B cell (primary cell): ENCODE measurements at regions not wholly inside any gene's neighbourhood (a gene's known extent, or its start where the extent isn't known, plus 50 kb on each side); places are given as distances from the start of the nearest gene placed in this dataset.
"Not testable (repeated sequence)": the region's sequence is repeated elsewhere in the genome, so short reads cannot be mapped to it uniquely, and the experiment has no call there.

Experiments
- ATAC-seq: fragments of 200-7000 bp; cut with Tn5 transposase; one replicate; pipeline ENCODE4 v1.10.0; 2021; ENCODE audit warnings: low read depth, mild to moderate bottlenecking, moderate number of reproducible peaks, moderate library complexity
- CTCF ChIA-PET: fragments of 350-600 bp; sonication (Branson Sonifier 250); formaldehyde crosslinking; loops from one replicate; lab custom pipeline; 2021; ENCODE audit warnings: antibody characterized with exemption, inconsistent platforms; lab: Charles Lee
- POLR2A ChIA-PET: fragments of 350-600 bp; sonication (Branson Sonifier 250); formaldehyde crosslinking; loops from one replicate; lab custom pipeline; 2021; ENCODE audit warnings: antibody characterized with exemption; lab: Charles Lee
- DNase-seq: peaks from one replicate; pipeline ENCODE4 v3.0.0; 2013
- H2AFZ ChIP-seq: 2 replicates; pipeline ENCODE4 v1.6.1; 2012; ENCODE audit warnings: mild to moderate bottlenecking, low read depth, low read length; ENCODE audit not compliant: insufficient read depth, poor library complexity, severe bottlenecking
- H3K27ac ChIP-seq, 2 donors: 1 replicate in 1 of 2; 2 replicates in 1 of 2; pipeline ENCODE4 v1.5.1; 2012 to 2013; ENCODE audit warnings: low read length in 2 of 2, mild to moderate bottlenecking in 2 of 2, moderate library complexity in 1 of 2
- H3K27me3 ChIP-seq, 4 experiments: fragments of 200-600 bp in 1 of 4; sonication (generic) in 1 of 4; replicated peaks in 1 of 4; 1 replicate in 2 of 4; 2 replicates in 2 of 4; pipeline versions ENCODE4 v1.6.1 to v1.7.0; 2013 to 2016; ENCODE audit warnings: low read length in 3 of 4, mild to moderate bottlenecking in 2 of 4, mixed read lengths in 1 of 4, moderate library complexity in 1 of 4; ENCODE audit not compliant: insufficient read depth in 4 of 4, control insufficient read depth in 3 of 4; ENCODE audit errors: control extremely low read depth in 1 of 4
- H3K36me3 ChIP-seq, 2 experiments: replicated peaks in 1 of 2; 1 replicate in 1 of 2; 2 replicates in 1 of 2; pipeline versions ENCODE4 v1.6.1 to v1.7.1; 2013; ENCODE audit warnings: low read length in 1 of 2; ENCODE audit not compliant: insufficient read depth in 2 of 2, control insufficient read depth in 1 of 2; ENCODE audit errors: control extremely low read depth in 1 of 2, extremely low read depth in 1 of 2
- H3K4me1 ChIP-seq, 2 donors: fragments of 200-600 bp in 1 of 2; sonication (generic) in 1 of 2; 1 replicate in 1 of 2; 2 replicates in 1 of 2; pipeline versions ENCODE4 v1.5.1 to v1.6.1; 2013 to 2017; ENCODE audit warnings: low read length in 2 of 2; ENCODE audit not compliant: control insufficient read depth in 2 of 2, insufficient read depth in 2 of 2
- H3K4me2 ChIP-seq: replicated peaks from 2 replicates; pipeline ENCODE3; 2012; ENCODE audit warnings: mild to moderate bottlenecking, low read depth, low read length; ENCODE audit not compliant: poor library complexity, severe bottlenecking
- H3K4me3 ChIP-seq, 5 experiments: fragments of 200-600 bp in 1 of 5; sonication (generic) in 1 of 5; 1 replicate in 3 of 5; 2 replicates in 2 of 5; pipeline versions ENCODE4 v1.5.1 to v1.7.0; 2011 to 2016; ENCODE audit warnings: low read length in 4 of 5, mild to moderate bottlenecking in 4 of 5, low read depth in 2 of 5, control low read depth in 1 of 5, moderate library complexity in 1 of 5; ENCODE audit not compliant: insufficient read depth in 1 of 5; ENCODE audit errors: control extremely low read depth in 1 of 5, extremely low read depth in 1 of 5
- H3K79me2 ChIP-seq: fragments of 200-600 bp; sonication (generic); one replicate; pipeline ENCODE4 v1.6.0; 2016; ENCODE audit warnings: low read length; ENCODE audit not compliant: control insufficient read depth, insufficient read depth
- H3K9ac ChIP-seq: fragments of 200-600 bp; sonication (generic); 2 replicates; pipeline ENCODE4 v1.6.1; 2017; ENCODE audit warnings: mild to moderate bottlenecking, low read length, moderate library complexity
- H3K9me3 ChIP-seq, 3 donors: one replicate each; pipeline versions ENCODE4 v1.6.1 to v1.7.1; 2013; ENCODE audit warnings: low read length in 2 of 3; ENCODE audit not compliant: control insufficient read depth in 2 of 3, insufficient read depth in 1 of 3; ENCODE audit errors: control extremely low read depth in 1 of 3
- H4K20me1 ChIP-seq: 2 replicates; pipeline ENCODE4 v1.6.0; 2012; ENCODE audit warnings: mild to moderate bottlenecking, low read length; ENCODE audit not compliant: insufficient read depth, control insufficient read depth, poor library complexity, severe bottlenecking
- H3K27ac Mint-ChIP-seq: one replicate; pipeline ENCODE4 v1.8.0; 2021; ENCODE audit warnings: mixed read lengths
- H3K27me3 Mint-ChIP-seq: one replicate; pipeline ENCODE4 v1.8.0; 2021; ENCODE audit warnings: mixed read lengths
- H3K4me1 Mint-ChIP-seq: one replicate; pipeline ENCODE4 v1.8.0; 2021; ENCODE audit warnings: mixed read lengths
- H3K4me3 Mint-ChIP-seq: one replicate; pipeline ENCODE4 v1.8.0; 2021; ENCODE audit warnings: mixed read lengths
- H3K9me3 Mint-ChIP-seq: one replicate; pipeline ENCODE4 v1.8.0; 2022; ENCODE audit warnings: mixed read lengths; ENCODE audit not compliant: insufficient read depth
- WGBS: methylation state at CpG from one replicate; pipeline ENCODE4 v1.1.5; 2013; ENCODE audit warnings: missing lambda C conversion rate; ENCODE audit not compliant: insufficient coverage; 5-methylcytosine and 5-hydroxymethylcytosine counted together
- intact Hi-C: fragments of 100-400 bp; cut with micrococcal nuclease; formaldehyde crosslinking; loops from one replicate; pipeline ENCODE4 v1.10.0; 2022
- TF ChIP-seq, protein P1 (sequence below): fragments of 200-600 bp; IDR thresholded peaks from one replicate; pipeline ENCODE4 v1.8.0; 2022; ENCODE audit warnings: antibody characterized with exemption, mild to moderate bottlenecking

- H3K4me3 Mint-ChIP-seq, intact Hi-C loops, H3K4me2 ChIP-seq, H3K4me1 ChIP-seq, H3K27me3 Mint-ChIP-seq, H2AFZ ChIP-seq, DNase-seq, H3K36me3 ChIP-seq, H3K4me1 Mint-ChIP-seq, H3K79me2 ChIP-seq, H3K9me3 ChIP-seq, H3K4me3 ChIP-seq, H3K9ac ChIP-seq, H3K27me3 ChIP-seq, POLR2A ChIA-PET, CTCF ChIA-PET, H3K27ac ChIP-seq, H3K9me3 Mint-ChIP-seq, H3K27ac Mint-ChIP-seq, H4K20me1 ChIP-seq, ATAC-seq: not testable (repeated sequence)
- WGBS = 100% methylated on average over 1 of the region's 7 CpGs
Measured at GRCh38 chr10:38718972-38719371, 624.8 kb downstream of the ZNF37A start.

- H3K4me3 Mint-ChIP-seq = no peak overlapping the region
- H3K9me3 Mint-ChIP-seq = peaks cover 2% of the 10 kb centered on the region
- Histone ChIP-seq H3K9ac (no peak overlapping the region), H3K4me3 (no peak overlapping the region), H3K27ac (no peak overlapping the region), H3K4me1 (no peaks in the 10 kb centered on the region), H3K36me3 (no peaks in the 10 kb centered on the region), H3K79me2 (no peaks in the 10 kb centered on the region), H3K27me3 (no peaks in the 10 kb centered on the region), H2AFZ (no peak overlapping the region), H3K4me2 (no peak overlapping the region), H4K20me1 (no peaks in the 10 kb centered on the region), H3K9me3 (peaks cover 0 to 14% (median 0%) of the 10 kb centered on the region in 3 donors)
- TF ChIP-seq, protein P1, sequence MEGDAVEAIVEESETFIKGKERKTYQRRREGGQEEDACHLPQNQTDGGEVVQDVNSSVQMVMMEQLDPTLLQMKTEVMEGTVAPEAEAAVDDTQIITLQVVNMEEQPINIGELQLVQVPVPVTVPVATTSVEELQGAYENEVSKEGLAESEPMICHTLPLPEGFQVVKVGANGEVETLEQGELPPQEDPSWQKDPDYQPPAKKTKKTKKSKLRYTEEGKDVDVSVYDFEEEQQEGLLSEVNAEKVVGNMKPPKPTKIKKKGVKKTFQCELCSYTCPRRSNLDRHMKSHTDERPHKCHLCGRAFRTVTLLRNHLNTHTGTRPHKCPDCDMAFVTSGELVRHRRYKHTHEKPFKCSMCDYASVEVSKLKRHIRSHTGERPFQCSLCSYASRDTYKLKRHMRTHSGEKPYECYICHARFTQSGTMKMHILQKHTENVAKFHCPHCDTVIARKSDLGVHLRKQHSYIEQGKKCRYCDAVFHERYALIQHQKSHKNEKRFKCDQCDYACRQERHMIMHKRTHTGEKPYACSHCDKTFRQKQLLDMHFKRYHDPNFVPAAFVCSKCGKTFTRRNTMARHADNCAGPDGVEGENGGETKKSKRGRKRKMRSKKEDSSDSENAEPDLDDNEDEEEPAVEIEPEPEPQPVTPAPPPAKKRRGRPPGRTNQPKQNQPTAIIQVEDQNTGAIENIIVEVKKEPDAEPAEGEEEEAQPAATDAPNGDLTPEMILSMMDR = no peak
- no peaks in the 10 kb centered on the region for H3K4me1 Mint-ChIP-seq
- ATAC-seq (no peak), DNase-seq (no peak)
- H3K27ac Mint-ChIP-seq = no peak overlapping the region
- ChIA-PET CTCF (no interaction called here), POLR2A (no interaction called here)
- intact Hi-C loops = no loop called here
- H3K27me3 Mint-ChIP-seq = no peaks in the 10 kb centered on the region
- 87% methylated on average over 48 of the region's 48 CpGs for WGBS
Measured at GRCh38 chr10:38730076-38730475, 635.9 kb downstream of the ZNF37A start.

GRCh38 chr10:38736646-38737045 is 642.5 kb downstream of the ZNF37A start:
- H4K20me1 ChIP-seq, H3K4me3 ChIP-seq, H3K27ac ChIP-seq, H3K4me1 ChIP-seq, H3K79me2 ChIP-seq, H3K27me3 Mint-ChIP-seq, intact Hi-C loops, CTCF ChIA-PET, H3K4me1 Mint-ChIP-seq, H2AFZ ChIP-seq, H3K4me3 Mint-ChIP-seq, H3K9ac ChIP-seq, H3K9me3 Mint-ChIP-seq, POLR2A ChIA-PET, ATAC-seq, H3K27ac Mint-ChIP-seq, H3K27me3 ChIP-seq, DNase-seq, H3K4me2 ChIP-seq, H3K36me3 ChIP-seq: not testable (repeated sequence)
- peaks cover 0 to 43% (median 0%) of the 10 kb centered on the region in 3 donors for H3K9me3 ChIP-seq
- 87% methylated on average over 12 of the region's 14 CpGs for WGBS

- CTCF ChIA-PET, H4K20me1 ChIP-seq, H3K27me3 Mint-ChIP-seq, H3K27ac ChIP-seq, DNase-seq, H3K4me1 ChIP-seq, H3K27me3 ChIP-seq, H3K36me3 ChIP-seq, ATAC-seq, H3K27ac Mint-ChIP-seq, intact Hi-C loops, H3K79me2 ChIP-seq, H2AFZ ChIP-seq, H3K9ac ChIP-seq, H3K4me3 Mint-ChIP-seq, POLR2A ChIA-PET, H3K4me1 Mint-ChIP-seq, H3K4me2 ChIP-seq, H3K4me3 ChIP-seq, H3K9me3 Mint-ChIP-seq: not testable (repeated sequence)
- 93% methylated on average over 5 of the region's 5 CpGs for WGBS
- H3K9me3 ChIP-seq = peaks cover 0 to 49% (median 0%) of the 10 kb centered on the region in 3 donors
Measured at GRCh38 chr10:38737224-38737623, 643.1 kb downstream of the ZNF37A start.
